ENCODE measurements at regions not wholly inside any gene's neighbourhood (a gene's known extent, or its start where the extent isn't known, plus 50 kb on each side); places are given as distances from the start of the nearest gene placed in this dataset.

GRCh38 chr3:188066141-188066540 is 87.8 kb upstream of the LPP start:
- Mint-ChIP-seq H3K27me3 (no peaks in the 10 kb centered on the region), H3K4me3 (no peak overlapping the region), H3K36me3 (no peaks in the 10 kb centered on the region), H3K27ac (no peak overlapping the region), H3K4me1 (ENCODE audit: unreplicated experiment) (peaks cover 19% of the 10 kb centered on the region), H3K9me3 (peaks cover 11% of the 10 kb centered on the region)
- TF ChIP-seq CTCF (conservative IDR thresholded peaks at IDR 0.05), result no peak
- no peak for DNase-seq (ENCODE audit: extremely low spot score, unreplicated experiment)

GRCh38 chr3:188067932-188068331 is 86.0 kb upstream of the LPP start:
- H3K4me3 Mint-ChIP-seq, result no peak overlapping the region
- no peak overlapping the region for H3K27ac Mint-ChIP-seq

GRCh38 chr3:188068342-188068741 is 85.6 kb upstream of the LPP start:
- Mint-ChIP-seq H3K27me3 (no peaks in the 10 kb centered on the region), H3K4me3 (no peak overlapping the region)
- DNase-seq (ENCODE audit: extremely low spot score, unreplicated experiment), result no peak

More at GRCh38 chr3:188067932-188068331, 86.0 kb upstream of the LPP start:
- no peak for TF ChIP-seq CTCF (conservative IDR thresholded peaks at IDR 0.05)
- peaks cover 19% of the 10 kb centered on the region for H3K4me1 Mint-ChIP-seq (ENCODE audit: unreplicated experiment)
- H3K36me3 Mint-ChIP-seq, result no peaks in the 10 kb centered on the region
- DNase-seq (ENCODE audit: extremely low spot score, unreplicated experiment), result no peak
- H3K27me3 Mint-ChIP-seq, result no peaks in the 10 kb centered on the region
- peaks cover 11% of the 10 kb centered on the region for H3K9me3 Mint-ChIP-seq

GRCh38 chr3:188071636-188072035 is 82.3 kb upstream of the LPP start:
- H3K9me3 Mint-ChIP-seq, result no peaks in the 10 kb centered on the region
- no peaks in the 10 kb centered on the region for H3K36me3 Mint-ChIP-seq
- DNase-seq (ENCODE audit: extremely low spot score, unreplicated experiment), result no peak
- H3K27ac Mint-ChIP-seq, result no peak overlapping the region
- peaks cover 4% of the 10 kb centered on the region for H3K4me1 Mint-ChIP-seq (ENCODE audit: unreplicated experiment)
- H3K4me3 Mint-ChIP-seq, result no peak overlapping the region
- no peak for TF ChIP-seq CTCF (conservative IDR thresholded peaks at IDR 0.05)
- H3K27me3 Mint-ChIP-seq, result no peaks in the 10 kb centered on the region

More at GRCh38 chr3:188068342-188068741, 85.6 kb upstream of the LPP start:
- no peak overlapping the region for H3K27ac Mint-ChIP-seq
- no peaks in the 10 kb centered on the region for H3K36me3 Mint-ChIP-seq
- no peak for TF ChIP-seq CTCF (conservative IDR thresholded peaks at IDR 0.05)
- peaks cover 11% of the 10 kb centered on the region for H3K9me3 Mint-ChIP-seq
- H3K4me1 Mint-ChIP-seq (ENCODE audit: unreplicated experiment), result peaks cover 19% of the 10 kb centered on the region

- H3K9me3 Mint-ChIP-seq, result peaks cover 4% of the 10 kb centered on the region
- H3K27me3 Mint-ChIP-seq, result no peaks in the 10 kb centered on the region
- H3K36me3 Mint-ChIP-seq, result no peaks in the 10 kb centered on the region
Measured at GRCh38 chr3:188076176-188076575, 77.8 kb upstream of the LPP start.

More at GRCh38 chr3:188076176-188076575, 77.8 kb upstream of the LPP start:
- no peak for TF ChIP-seq CTCF (conservative IDR thresholded peaks at IDR 0.05)
- Mint-ChIP-seq H3K27ac (no peak overlapping the region), H3K4me3 (no peak overlapping the region), H3K4me1 (ENCODE audit: unreplicated experiment) (peaks cover 4% of the 10 kb centered on the region)
- no peak for DNase-seq (ENCODE audit: extremely low spot score, unreplicated experiment)
